ENCODE measurements at regions not wholly inside any gene's neighbourhood (a gene's known extent, or its start where the extent isn't known, plus 50 kb on each side); places are given as distances from the start of the nearest gene placed in this dataset.

DNA sequence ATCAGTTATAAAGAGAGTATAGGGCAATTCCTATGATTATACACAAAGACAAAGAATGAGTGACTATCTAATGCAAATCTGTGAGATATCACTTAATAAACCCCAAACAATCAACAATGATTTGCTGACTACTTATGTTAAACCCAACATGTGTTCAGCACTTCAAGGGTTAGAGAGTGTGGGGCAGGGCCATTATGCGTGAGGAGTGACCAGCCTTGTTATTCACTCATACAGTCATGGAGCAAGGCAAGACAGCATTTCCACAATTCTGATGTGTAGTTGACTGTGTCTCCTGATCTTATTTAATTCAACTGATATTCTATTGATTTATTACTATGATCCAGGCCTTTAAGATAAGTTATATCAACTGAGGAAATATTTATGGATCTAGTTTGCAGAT is 251.7 kb downstream of the CYRIA start:
- no peak for DNase-seq (ENCODE audit: low spot score)

DNA sequence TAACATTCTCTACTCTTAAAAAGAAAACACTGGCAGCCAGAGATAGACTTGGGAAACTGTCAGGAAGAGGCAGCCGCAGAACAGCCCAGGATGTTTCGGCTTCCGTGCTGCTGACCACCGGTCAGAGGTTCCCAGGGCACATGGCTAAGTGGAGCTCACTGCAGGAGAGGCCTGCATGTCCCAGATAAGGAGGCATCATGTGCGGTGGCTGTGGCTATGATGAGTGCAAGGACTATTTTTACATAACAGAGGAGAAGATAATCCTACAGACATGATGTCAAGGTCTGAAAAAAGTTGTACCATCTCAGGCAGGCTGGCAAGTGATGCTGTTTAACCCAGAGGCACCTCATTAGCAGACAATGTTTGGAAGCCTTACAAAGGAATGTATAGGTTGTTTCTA is 252.3 kb downstream of the CYRIA start:
- DNase-seq (ENCODE audit: low spot score), result no peak

DNA sequence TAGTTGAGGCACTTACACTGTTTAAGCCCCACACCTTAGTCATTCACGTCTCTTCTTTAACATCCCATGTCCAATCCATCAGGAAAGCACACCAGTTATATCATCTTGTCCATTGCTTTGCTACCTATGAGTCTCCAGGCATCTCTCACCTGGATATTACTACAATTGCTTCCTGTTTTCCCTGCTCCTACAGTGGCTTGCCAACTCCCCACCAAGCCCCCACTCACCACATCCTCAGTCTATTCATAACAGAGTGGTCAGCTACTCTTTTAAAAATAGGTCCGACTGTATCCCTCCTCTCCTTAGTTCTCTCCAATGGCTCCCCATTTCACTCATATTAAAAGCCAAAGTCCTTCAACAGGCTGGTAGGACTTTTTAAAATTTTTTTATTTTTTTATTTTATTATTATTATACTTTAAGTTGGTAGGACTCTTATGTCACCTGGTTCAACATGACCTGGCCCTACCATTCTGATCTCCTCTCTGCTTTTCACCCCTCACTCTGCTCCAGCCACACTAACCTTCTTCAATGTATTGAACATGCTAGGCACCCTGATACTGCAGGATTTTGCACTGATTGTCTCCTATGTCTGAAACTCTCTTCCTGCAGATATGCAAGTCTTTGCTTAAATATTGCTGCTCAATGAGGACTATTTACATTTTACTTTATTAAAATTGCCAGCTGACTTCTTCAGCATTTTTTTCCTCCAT is 253.2 kb downstream of the CYRIA start:
- no peak for DNase-seq (ENCODE audit: low spot score)

DNA sequence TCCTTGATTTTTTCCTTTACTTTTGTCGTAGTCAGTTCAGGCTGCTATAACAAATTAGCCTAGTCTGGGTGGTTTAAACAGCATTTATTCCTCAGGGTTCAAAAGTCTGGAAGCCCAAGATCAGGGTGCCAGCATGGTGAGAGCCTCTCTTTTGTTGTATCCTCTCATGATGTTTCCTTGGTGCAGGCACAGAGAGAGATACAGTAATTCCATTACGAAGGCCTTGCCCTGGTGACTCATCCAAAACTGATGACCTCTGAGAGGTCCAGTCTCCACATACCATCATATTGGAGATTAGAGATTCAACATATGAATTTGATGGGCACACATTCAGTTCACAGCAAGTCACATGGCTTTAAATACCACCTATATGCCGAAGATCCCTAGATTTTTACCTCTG is 253.8 kb downstream of the CYRIA start:
- no peak for DNase-seq (ENCODE audit: low spot score)

DNA sequence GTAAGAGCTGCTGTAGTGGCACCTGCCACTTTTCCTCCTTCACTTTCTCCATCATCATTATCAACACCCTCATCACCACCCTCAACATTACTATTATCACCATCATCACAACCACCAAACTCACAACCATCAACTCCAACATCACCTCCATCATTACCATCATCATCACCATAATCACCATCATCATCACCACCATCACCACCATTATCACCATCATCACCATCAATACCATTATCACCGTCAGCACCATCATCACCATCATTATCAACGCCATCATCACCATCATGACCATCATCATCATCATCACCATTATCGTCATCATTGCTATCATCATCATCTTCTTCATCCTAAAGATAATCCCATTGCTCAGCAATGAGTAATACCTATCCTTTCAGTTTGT is 255.8 kb downstream of the CYRIA start:
- no peak for DNase-seq (ENCODE audit: low spot score)

DNA sequence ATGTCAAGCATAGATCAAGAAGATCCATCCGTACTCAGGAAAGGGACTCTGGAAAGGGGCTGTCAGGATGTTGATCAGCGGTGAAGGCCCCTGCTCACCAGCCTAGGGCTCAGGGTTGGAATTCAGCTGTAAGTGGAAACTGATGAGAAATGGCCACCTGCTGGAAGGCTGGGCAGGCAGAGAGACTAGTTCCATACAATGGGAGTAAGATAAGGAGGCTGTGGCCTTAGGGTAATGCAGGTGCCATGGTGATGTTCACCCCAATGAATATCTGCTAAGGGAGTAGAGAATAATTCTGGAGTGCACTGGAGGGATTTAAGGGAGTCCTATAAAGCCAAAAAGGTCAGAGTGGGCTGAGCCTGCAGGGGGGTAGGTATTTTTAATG is 256.6 kb downstream of the CYRIA start:
- DNase-seq (ENCODE audit: low spot score), result no peak

DNA sequence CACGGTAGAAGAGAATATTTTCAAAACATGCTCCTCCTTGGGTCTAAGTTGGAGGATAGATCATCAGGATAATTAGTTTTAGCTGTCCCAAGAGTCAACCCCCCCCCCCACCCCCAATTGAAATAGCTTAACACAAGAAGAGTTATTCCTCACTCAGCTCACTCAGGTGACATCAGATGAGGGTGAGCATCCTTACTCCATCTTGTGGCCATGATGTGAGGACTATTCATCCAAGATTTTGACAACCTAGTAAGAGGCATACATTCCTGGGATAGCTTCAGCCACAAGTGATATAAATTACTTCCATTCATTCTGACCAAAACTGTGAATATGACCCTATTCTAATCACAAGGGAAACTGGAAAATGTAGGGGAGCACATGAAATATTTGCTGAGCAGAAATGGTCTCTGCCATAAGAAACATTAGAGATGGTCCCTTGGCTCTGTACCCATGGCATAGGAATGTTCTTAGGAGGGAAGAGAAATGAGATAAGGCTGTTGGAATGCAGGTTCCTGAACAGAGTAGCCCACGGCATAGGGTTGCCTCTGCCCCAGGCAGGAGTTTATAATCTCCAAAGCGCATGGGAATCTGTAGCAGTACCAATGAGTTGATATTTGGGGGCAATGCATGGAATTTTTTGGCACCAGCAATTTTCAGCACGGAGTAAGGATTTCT is 257.2 kb downstream of the CYRIA start:
- no peak for DNase-seq (ENCODE audit: low spot score)

DNA sequence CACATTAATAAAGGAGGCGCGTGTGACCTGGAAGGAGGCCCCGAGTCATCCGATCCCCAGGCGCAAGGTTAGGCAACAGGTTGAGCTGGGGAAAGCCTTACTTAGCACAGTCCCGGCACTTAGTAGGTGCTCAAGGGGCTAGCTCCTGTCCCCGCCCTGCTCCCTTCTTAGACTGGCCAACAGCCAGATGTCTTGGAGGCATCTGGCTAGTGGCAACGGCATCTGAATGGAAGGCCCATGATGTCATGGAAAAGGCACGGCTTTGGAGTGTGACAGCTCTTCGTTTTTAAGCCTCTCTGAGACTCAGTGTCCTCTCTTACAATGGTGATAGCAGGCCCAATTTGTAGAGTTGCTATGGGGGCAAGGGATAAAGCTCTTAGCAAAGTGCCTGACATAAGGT is 258.3 kb downstream of the CYRIA start:
- DNase-seq (ENCODE audit: low spot score), result no peak

DNA sequence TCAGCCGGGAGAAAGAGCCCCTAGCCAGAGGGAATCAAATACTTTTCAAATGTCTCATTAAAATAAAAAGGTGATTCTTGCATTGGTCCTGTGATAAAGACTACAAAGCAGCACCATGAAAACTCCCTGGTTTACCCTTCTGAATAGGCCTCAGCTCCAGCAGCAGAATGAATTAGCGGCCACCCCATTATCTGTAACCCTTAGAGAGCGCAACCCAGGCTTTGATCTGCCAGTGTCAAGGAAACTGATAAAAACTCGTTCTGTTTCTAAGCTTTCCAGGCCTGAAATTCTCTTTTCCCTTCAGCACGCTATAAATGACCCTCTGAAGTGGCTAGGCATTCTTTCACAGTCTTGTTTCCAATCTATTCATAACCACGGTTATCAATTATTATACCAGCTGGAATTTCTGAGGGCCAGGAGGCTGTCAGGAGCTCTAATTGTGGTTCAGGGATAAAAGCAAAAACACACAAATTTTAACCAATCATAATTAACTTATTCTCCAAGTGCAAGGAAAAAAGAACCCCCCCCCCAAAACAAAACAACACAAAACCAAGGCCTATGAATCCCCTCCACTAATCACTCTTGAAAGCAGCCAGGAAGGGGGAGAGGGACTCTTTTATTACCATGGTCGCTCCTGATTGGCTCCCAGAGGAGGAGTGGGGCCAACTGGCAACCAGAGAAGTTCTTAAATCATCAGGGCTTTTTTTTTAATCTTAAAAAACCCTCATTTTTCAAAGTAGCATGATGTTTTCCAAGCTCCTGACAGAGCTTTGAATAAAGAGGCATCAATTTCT is 258.9 kb downstream of the CYRIA start:
- DNase-seq (ENCODE audit: low spot score), result no peak

DNA sequence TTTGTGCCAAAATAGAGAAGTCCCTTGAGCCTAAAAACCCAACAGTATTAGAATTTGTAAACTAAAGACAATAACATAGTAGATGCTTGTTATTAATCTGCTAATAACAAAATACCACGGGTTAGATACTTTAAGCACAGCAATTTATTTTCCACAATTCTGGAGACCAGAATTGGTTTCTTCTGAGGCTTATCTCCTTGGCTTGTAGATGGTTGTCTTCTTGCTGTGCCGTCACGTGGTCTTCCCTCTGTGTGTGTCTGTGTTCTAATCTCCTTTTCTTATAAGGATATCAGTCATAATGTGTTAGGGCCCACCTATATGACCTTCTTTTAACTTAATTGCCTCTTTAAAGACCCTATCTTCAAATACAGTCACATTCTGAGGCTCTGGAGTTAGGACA is 260.1 kb downstream of the CYRIA start:
- DNase-seq (ENCODE audit: low spot score), result no peak

DNA sequence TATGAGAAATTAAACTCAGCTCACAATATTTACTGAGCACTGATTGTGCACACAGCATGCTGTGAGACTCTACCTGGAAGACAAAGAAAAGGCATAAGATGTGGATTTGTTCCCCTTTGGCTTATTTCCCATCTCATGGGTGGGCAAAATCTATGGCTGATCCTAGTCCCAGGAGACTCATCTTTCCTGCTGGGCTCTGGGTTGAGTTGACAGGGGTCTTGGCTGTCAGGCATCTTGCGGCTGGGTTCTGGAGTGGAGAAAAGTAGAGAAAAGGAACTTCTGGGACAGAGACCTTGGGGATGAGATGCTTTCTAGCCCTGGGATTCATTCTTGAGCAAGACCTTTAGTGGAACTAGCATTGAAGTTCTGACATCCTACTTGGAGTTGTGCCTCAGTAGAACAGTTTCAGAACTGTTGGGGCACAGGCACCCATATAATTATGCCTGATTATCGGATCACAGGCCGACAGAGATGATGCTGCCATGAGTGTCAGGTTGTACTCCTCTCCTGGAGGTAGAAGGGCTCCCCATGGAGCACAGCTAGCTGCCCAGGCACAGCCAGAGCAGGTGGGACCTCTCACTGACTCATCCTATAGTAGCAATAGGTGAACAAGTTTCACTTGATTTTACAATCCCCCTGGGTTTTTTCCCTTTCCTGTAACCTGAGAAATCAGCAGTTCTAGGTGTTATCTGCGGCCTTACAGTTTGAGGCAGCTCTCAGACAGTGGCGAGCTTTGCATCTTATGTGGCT is 260.9 kb downstream of the CYRIA start:
- DNase-seq (ENCODE audit: low spot score), result no peak

DNA sequence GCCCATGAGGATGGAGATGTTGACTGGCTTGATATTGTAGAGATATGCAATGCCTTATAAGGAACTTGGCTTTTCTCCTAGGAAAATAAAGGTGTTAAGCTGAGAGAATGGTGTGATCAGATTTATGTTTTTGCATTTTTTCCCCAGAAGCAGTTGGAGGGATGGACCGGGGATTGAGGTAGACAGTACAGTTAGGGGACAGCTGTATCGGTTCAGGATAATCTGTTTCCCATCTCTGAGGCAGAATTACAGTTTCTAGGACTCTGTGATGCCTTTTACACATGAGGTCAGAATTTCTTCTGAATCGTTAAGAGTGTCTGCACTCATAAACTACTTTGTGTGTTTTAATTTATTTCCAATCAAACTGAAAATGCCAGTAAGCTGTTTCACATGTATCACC is 261.5 kb downstream of the CYRIA start:
- no peak for DNase-seq (ENCODE audit: low spot score)

DNA sequence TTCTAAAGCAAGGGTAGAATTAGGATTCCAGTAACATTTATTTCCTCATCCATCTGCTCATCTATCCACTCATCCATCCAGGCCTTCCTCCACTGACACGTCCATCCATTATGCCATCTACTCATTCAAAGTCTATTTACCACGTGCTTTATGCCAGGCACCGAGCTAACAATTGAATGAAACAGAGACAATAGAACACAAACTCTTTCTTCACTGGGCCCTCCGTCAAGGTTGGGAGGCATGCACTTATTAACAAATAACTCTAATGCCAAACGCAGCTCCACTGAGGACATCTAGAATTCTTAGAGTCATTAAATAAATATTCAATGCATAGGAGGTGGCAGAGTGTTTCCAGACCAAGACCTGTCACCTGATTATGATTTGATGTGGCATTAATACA is 262.7 kb downstream of the CYRIA start:
- DNase-seq (ENCODE audit: low spot score), result no peak

DNA sequence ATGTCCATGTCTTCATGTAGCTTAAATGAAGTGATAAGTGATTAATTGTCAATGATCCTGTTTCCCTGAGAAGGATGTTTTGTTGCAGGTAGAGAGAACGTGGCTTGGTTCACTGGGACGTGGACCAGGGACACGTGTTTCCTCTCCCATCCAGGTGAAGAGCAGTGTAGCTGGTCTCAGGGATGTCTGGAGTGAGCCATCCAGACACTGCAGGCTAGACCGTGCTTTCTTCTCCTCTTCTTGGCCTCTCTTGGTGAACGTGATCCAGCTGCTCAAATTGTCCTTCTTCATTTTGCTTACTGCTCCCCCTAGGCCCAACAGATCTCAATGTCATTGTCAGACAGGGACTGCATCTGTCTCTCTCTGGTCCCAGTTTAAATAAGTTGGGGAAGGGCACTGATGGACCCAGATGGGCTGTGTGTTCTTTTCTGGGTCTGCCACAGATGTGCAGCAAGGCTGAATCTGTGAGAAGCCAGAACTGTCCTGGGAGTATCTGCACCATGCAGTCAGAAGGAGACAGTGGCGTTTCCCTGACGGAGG is 263.8 kb downstream of the CYRIA start:
- DNase-seq (ENCODE audit: low spot score), result no peak

DNA sequence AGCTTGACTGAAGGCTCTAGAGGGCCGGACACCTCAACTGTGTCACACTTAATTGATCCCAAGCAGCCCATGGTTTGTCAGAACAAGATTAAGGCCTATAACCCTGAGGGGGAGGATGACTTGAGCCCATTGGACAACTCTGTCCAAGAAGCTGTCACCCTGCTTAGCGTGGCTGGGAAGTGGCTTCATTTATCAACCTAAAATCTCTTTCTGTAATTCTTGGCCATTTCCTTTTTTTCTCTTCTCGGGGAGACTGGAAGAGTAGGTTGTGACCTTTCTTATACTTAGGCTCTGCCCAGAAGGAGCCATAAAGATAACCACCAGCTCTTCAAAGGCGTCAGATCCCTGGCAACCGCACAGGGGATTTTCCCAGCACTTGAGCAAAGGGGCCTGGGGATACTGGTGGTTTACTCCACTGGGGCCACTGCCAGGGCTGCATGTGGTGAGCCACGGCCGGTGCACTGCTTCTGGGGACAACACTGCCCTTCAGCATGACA is 265.5 kb downstream of the CYRIA start:
- no peak for DNase-seq (ENCODE audit: low spot score)

DNA sequence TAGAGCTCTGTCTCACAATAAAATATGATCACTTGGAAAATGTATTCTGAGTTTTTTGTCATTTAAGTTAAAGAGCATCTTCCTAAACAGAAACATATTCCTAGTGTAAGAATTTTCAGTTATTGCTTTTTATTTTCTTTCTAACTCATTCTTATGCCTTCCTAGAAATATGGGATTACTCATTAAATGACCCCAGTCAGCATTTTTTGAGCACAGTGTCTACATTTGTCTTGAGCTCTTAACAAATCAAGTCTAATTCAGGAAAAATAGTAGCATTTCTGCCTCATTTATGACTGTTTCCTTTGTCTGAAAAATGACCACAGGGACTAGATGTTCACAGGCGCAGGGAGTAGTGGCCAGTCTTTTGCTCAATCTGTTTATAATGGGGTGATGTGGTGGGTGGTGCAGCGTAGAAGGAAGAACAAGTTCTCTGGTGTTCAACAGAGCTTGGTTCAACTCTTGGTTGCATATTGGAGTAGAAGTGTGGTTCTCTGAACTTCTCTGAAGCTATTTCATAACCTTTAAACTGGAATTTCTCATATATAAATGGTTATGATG is 267.1 kb downstream of the CYRIA start:
- no peak for DNase-seq (ENCODE audit: low spot score)

DNA sequence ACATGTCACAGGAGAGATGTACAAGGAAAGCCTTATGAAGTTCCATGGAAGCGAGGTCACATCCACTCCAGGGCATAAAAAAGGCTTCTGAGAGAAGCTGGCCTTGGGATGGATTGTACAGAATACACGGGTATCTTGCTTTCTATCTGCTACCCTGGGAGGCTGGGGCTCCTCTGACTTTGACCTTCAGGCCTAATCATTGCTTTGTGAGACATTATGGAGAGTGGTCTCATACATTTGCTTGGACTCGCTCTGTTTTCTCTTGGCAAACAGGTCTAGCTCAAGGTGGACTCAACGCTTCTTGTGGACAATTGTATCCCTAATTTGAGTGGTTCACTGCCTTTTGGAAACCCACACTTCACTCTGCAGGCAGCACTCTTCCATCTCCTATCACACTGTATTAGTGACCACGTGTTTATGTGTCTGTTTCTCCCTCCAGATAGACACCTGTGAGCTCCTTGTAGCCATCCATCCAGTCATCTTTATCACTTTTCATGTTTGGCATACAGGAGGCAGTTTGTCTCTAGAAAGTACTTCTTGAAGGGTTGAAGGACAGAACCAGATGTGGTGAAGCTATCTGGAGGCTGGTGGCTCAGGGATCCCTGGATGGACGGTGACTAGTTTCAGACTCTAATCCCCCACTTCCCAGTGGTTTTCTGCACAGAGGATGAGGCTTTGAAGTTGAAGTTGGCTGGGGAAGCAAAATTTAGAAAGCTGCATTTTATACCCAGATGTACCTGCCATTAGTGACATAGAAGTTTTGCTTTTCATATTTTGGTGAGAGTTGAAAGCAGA is 267.8 kb downstream of the CYRIA start:
- no peak for DNase-seq (ENCODE audit: low spot score)

DNA sequence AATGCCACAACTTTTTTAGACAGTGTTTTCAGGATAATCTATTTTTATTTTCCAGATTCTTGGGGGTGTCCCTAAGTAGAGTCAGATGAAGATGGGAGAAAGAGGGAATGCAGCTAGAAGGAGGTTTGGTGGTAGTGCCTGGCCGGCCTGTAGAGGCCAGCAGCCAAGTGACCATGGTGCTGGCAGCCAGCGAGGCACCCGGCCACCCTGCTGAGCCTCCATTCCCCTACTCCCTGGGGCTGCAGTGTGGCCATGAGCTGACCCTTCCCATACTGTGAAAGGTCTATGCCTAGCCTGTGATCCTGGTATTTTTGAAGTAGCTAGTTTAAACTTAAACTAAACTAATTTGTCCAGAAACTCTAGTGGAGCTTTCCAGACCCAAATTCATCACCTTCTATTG is 268.6 kb downstream of the CYRIA start:
- DNase-seq (ENCODE audit: low spot score), result no peak

DNA sequence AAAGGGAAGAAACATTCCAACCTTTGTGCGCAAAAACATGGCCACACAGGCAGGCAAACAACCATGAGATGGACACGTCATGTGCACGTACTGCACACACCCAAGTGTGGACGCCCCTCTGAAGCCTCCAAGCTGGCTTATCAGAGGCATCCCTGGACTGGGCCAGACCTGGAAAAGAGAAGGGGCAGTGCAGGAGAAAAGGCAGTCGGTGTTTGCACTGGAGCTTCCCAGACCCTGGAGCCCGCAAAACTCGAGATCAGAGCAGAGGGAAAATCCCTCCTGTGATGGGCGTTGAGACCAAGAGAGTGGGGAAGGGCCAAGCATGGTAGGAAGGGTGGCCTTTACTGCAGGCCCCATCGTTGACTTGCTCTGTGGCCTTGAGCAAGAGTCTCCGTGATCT is 269.5 kb downstream of the CYRIA start:
- DNase-seq (ENCODE audit: low spot score), result no peak

DNA sequence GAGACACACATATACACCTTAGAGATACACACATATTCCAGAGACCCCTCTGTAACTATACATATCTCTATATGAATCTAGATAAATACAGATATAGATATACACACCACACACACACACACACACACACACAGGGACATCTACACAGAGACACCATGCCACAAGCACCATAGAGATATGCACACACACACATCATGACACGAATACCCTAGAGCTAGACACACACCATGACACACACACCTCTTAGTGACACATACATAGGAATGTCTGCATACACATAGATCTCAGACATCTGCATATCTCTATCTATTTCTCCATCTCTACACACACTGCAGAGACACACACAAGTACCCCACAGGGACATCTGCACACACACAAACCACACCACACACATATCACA is 270.0 kb downstream of the CYRIA start:
- no peak for DNase-seq (ENCODE audit: low spot score)
